ENCODE measurements at regions not wholly inside any gene's neighbourhood (a gene's known extent, or its start where the extent isn't known, plus 50 kb on each side); places are given as distances from the start of the nearest gene placed in this dataset.

- TF ChIP-seq CTCF (IDR thresholded peaks at IDR 0.05) (no peak), POLR2A (IDR thresholded peaks at IDR 0.05) (no peak)
These were observed 220.8 kb upstream of the TNRC6C start for GRCh38 chr17:77737442-77738265.
